Endometrium (tissue), 2 donors: ENCODE measurements at regions not wholly inside any gene's neighbourhood (a gene's known extent, or its start where the extent isn't known, plus 50 kb on each side); places are given as distances from the start of the nearest gene placed in this dataset.
"Not testable (repeated sequence)": the region's sequence is repeated elsewhere in the genome, so short reads cannot be mapped to it uniquely, and the experiment has no call there.

Experiments used
- FAIRE-seq: peaks from 2 replicates; lab custom pipeline; 2012; peaks lifted over from hg19 to GRCh38; lab: Jason Lieb, UNC
- donor health status: control.
- donor health status: control.

GRCh38 chr1:43042773-43043457 is 84.2 kb upstream of the SLC2A1 start:
- no peak for FAIRE-seq

- no peak for FAIRE-seq
Observed at GRCh38 chr1:43042127-43042526, 83.5 kb upstream of the SLC2A1 start.

- FAIRE-seq, result no peak
Observed at GRCh38 chr1:43041591-43041990, 82.9 kb upstream of the SLC2A1 start.

- no peak for FAIRE-seq
Observed at GRCh38 chr1:43039228-43040055, 80.8 kb upstream of the SLC2A1 start.

GRCh38 chr1:43038232-43038935 is 79.7 kb upstream of the SLC2A1 start:
- FAIRE-seq, result peak; percentile 35

- no peak for FAIRE-seq
Observed at GRCh38 chr1:43037466-43037865, 78.8 kb upstream of the SLC2A1 start.

- FAIRE-seq, result no peak
Observed at GRCh38 chr1:43036932-43037331, 78.3 kb upstream of the SLC2A1 start.

- no peak for FAIRE-seq
Observed at GRCh38 chr1:43035821-43036741, 77.4 kb upstream of the SLC2A1 start.

- FAIRE-seq, result no peak
Observed at GRCh38 chr1:43034778-43035177, 76.1 kb upstream of the SLC2A1 start.

GRCh38 chr1:43034195-43034658 is 75.6 kb upstream of the SLC2A1 start:
- no peak for FAIRE-seq

- FAIRE-seq, result no peak
Observed at GRCh38 chr1:43031316-43032203, 72.9 kb upstream of the SLC2A1 start.

- FAIRE-seq, result no peak
Observed at GRCh38 chr1:43024905-43025304, 66.2 kb upstream of the SLC2A1 start.

GRCh38 chr1:43021547-43022474 is 63.1 kb upstream of the SLC2A1 start:
- no peak for FAIRE-seq

- FAIRE-seq, result no peak
Observed at GRCh38 chr1:43019226-43019625, 60.6 kb upstream of the SLC2A1 start.

- no peak for FAIRE-seq
Observed at GRCh38 chr1:43018121-43018520, 59.5 kb upstream of the SLC2A1 start.

GRCh38 chr1:43015269-43015668 is 56.6 kb upstream of the SLC2A1 start:
- FAIRE-seq, result no peak

GRCh38 chr1:43014579-43014978 is 55.9 kb upstream of the SLC2A1 start:
- FAIRE-seq, result not testable (repeated sequence)

GRCh38 chr1:43011020-43011419 is 52.4 kb upstream of the SLC2A1 start:
- FAIRE-seq, result no peak

GRCh38 chr1:43009274-43009673 is 50.6 kb upstream of the SLC2A1 start:
- no peak for FAIRE-seq
